Left renal cortex interstitium (tissue), 4 donors: ENCODE measurements at regions not wholly inside any gene's neighbourhood (a gene's known extent, or its start where the extent isn't known, plus 50 kb on each side); places are given as distances from the start of the nearest gene placed in this dataset.

ENCODE experiments used
- DNase-seq, 4 donors: peaks; one replicate each; pipeline ENCODE4 v3.0.0-alpha.2; 2013; ENCODE audit warnings: low read depth in 4 of 4, low spot score in 2 of 4, missing footprints in 1 of 4

GRCh38 chr2:194260185-194260584 lies 1396.8 kb upstream of the SLC39A10 start:
- no peak for DNase-seq

DNA sequence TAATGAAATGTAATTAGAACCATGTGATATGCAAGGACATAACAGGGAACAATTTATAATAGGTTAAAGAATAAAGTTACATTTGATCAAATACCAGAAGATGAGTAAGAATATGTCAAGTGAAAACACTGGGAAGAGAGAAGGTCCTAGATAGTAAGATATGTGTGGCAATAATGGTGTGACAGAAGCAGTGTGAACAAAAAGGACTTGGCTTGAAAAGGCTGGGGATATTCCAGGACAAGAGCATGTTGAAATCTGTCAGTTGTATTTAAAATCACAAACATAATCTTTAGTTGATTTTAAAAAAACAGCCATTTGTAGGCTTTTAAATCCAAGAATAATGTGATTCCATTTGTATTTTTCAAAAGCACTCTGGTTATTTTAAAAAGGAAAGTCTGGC lies 1399.9 kb upstream of the SLC39A10 start:
- DNase-seq = no peak

- no peak for DNase-seq
These were observed 1403.3 kb upstream of the SLC39A10 start for GRCh38 chr2:194253528-194254259.

GRCh38 chr2:194252127-194252526 lies 1404.9 kb upstream of the SLC39A10 start:
- DNase-seq = no peak

- DNase-seq = no peak
These were observed 1424.4 kb upstream of the SLC39A10 start for GRCh38 chr2:194232600-194232999.

GRCh38 chr2:194223218-194223617 lies 1433.8 kb upstream of the SLC39A10 start:
- DNase-seq = no peak

GRCh38 chr2:194214192-194214591 lies 1442.8 kb upstream of the SLC39A10 start:
- no peak for DNase-seq

DNA sequence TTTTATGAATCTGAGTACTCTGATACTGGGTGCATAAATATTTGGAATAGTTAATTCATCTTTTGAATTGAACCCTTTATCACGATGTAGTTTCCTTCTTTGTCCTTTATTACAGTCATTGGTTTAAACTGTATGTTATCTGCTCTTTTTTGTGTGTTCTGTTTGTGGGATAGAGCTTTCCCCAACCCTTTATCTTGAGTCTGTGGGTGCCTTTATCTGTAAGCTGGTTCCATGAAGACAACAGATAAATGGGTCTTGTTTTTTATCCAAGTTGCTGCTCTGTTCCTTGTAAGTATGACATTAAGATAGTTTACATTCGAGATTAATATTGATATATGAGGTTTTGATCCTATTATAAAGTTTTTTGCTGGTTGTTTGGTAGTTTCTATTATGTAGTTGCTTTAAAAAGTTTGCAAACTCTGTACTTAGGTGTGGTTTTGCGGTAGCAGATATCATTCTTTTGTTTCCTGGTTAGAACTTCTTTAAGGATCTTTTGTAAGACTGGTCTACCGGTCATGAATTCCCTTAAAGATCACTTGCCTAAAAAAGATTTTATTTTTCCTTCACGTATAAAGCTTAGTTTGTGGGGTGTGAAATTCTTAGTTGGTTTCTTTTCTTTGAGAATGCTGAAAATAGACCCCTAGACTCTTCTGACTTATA lies 1451.3 kb upstream of the SLC39A10 start:
- DNase-seq = no peak

GRCh38 chr2:194203898-194204297 lies 1453.1 kb upstream of the SLC39A10 start:
- DNase-seq = no peak

- no peak for DNase-seq
These were observed 1474.1 kb upstream of the SLC39A10 start for GRCh38 chr2:194182888-194183287.

- no peak for DNase-seq
These were observed 1480.9 kb upstream of the SLC39A10 start for GRCh38 chr2:194176134-194176533.

DNA sequence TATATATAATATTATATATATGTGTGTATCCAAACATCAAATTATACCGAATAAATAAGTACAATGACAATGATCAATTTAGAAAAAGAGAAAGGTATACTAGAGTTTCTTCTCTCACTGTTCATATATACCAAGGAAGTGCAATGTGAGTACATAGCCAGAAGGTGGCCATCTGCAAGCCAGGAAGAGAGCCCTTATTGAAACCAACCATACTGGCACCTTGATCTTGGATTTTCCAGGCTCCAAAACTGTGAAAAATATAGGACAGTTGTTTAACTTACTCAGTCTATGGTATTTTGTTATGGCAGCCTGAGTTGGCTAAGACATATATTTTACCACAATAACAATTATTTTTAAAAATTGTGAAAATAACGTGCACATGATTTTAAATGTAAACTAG lies 1490.2 kb upstream of the SLC39A10 start:
- DNase-seq = peak in 2 of 4 donors; percentile 0 to 8

- no peak for DNase-seq
These were observed 1501.6 kb upstream of the SLC39A10 start for GRCh38 chr2:194155431-194155830.

DNA sequence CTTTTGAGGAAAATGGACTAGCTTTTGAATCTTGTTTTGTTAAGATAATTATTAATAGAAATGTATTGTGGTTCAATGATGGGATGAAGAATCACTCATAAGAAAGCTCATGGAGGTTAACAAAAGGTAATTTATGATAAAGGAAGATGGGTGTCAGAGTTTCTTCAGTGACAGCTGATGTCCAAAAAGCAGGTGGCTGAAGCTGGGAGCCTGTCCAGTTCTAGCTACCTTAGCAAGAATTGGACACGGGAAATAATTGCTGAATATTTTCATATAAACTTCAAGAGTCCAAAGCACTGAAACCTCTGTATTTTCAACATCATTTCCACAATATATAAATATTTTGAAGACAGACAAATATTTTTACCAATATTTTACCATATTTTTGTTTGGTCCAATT lies 1505.8 kb upstream of the SLC39A10 start:
- DNase-seq = no peak

- no peak for DNase-seq
These were observed 1521.6 kb upstream of the SLC39A10 start for GRCh38 chr2:194135463-194135862.

DNA sequence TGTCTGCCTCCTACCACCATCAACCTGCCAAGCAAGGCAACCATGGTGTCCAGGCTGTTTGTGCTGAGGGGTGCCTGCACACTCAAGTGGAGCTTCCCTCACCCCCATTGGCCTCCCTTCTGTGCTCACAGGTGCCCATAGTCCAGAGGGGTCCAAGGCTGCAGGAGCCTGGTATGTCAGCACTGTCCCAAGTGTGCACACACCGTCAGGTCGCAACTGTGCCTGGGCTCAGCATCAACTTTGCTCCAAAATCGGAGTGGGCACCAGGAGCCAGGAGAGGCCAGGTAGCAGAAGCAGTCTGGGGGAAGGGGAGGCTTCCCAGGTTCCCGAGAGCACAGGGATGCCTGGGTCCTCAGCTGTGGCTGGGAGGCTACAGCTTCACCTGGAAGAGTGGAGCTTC lies 1528.2 kb upstream of the SLC39A10 start:
- DNase-seq = no peak

DNA sequence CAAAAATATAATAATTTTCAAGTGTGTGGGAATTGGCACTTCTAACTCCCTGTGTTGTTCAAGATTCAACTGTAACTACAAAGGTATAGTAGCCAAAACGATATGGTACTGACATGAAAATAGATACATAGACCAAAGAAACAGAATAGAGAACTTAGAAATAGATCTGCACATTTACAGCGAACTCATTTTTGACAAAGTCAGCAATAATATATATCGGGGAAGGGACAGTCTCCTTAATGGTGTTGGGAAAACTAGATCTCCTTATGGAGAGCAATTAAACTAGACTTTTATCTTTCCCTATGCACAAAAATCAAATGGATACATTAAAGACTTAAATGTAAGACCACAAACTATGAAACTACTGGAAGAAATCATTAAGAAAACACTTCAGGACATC lies 1530.6 kb upstream of the SLC39A10 start:
- no peak for DNase-seq

GRCh38 chr2:194116861-194117260 lies 1540.2 kb upstream of the SLC39A10 start:
- DNase-seq = no peak

DNA sequence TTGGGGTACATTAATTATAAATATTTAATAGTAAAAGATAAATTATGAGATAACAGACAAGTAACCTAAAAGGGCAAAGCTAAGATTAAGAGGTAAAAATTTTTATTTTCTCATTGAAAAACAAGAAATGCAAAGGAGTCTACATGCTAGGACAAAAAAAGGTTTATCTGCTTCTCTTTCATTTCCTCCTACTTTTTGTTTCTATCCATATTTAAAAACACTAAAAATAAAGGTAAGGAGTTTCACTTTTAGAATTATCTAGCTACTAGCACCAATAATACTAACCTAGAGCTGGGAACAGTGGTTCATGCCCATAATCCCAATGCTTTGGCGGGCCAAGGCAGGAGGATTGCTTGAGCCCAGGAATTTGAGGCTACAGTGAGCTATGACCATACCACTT lies 1551.7 kb upstream of the SLC39A10 start:
- DNase-seq = no peak

DNA sequence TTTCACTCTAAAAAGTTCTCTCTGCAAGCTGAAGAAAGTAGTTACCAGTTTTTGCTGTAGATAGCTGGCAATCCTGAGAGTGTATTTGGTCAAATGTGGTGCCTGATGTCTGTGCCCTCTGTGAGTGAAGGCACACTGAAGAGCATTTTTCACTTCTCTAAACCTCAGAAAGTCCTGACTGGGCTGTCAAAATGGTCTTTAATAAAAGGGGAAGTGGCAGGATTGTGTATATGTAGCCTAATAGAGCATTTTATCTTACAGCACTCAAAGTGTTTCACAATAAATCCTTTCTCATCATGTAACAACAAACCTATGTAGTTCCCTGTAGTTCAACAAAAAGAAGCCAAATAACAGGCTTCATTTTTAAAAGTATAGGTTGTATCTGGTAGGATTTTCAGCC lies 1552.3 kb upstream of the SLC39A10 start:
- DNase-seq = no peak

DNA sequence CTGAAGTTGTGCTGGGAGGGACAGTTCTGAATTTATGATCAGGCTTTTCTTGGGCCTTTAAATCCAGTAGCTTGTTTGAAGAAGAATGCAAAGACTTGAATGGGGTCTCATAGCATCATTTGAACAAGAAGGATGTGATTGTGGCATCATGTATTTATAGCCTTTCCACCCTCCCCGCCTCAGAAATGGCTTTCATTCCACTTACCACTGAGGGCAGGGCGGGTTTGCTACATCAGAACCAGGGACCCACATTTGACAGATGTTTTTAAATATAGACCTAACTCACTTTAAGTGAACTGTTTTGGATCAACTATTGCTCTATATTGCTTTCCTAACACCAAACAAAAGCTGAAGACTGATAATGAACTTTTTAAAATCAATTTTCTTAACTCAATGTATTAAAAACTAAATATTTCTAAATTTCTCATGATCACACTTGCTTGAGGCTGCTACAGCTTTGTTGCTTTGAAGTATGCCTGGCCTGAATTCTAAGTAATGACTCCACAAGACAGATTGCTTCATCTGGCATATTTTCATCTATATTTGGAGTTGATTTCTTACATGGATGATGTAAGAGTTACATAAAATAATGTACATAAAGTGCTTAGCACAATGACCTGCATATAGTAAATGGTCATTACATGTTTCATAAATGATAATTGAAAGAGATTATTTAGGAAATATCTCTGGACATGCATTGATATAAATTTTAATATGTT lies 1552.9 kb upstream of the SLC39A10 start:
- no peak for DNase-seq

- DNase-seq = no peak
These were observed 1554.5 kb upstream of the SLC39A10 start for GRCh38 chr2:194102546-194102945.
